AML-193 (cell line): ENCODE measurements at regions not wholly inside any gene's neighbourhood (a gene's known extent, or its start where the extent isn't known, plus 50 kb on each side); places are given as distances from the start of the nearest gene placed in this dataset.

Experiments
- DNase-seq, 2 experiments: peaks; one replicate each; lab custom pipeline; 2025; lab: John Stamatoyannopoulos, UW

DNA sequence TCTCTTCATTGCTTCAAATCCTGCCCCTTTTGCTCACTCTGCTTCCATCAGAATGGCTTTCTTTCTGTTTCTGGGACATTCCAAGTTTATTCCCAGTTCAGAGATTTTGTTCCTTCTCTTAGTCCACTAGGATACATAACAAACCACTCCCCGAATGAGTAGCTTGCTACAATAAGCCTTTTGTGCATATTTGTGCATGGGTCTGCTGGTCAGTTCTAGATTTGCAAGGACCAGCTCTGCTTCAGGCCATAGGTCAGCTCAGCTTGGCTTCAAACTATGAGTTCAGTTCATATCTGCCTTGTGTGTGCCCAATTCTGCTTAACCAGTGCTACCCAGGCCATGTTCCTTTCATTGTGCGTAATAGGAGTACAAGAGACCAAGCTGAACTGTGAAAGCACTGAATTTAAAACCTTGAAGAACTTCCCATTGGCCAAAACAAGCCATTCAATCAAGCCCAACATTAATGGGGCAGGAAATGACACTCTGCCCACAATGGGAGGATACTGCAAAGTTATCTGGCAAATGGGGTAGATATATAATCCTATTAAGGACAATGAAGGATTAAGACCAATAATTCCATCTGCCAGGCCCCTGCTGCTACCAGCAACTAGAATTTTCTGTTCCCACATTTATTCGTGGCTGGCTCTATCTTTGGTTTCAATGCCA lies 328.8 kb downstream of the PRELID2 start:
- no peak for DNase-seq

- no peak for DNase-seq
Observed at GRCh38 chr5:145502906-145503305, 332.2 kb downstream of the PRELID2 start.

- DNase-seq: no peak
Observed at GRCh38 chr5:145500710-145501109, 334.4 kb downstream of the PRELID2 start.

GRCh38 chr5:145499483-145499882 lies 335.7 kb downstream of the PRELID2 start:
- no peak for DNase-seq

DNA sequence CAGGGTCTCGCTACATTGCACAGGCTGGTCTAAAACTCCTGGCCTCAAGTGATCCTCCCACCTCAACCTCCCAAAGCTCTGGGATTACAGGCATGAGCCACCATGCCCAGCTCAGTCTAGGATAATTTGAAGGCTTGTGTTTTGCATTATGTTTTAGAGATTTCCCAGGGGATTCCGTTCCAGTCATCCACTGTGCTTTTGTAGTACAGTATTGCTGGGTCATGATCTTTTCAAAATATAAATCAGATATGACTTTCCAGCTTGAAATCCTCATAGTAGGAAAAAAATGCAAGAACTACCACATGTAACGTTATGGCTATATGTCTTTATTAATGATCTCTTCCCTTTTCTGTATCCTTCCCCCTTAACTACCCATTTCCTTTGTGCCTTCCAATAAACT lies 338.1 kb downstream of the PRELID2 start:
- DNase-seq: no peak

- no peak for DNase-seq
Observed at GRCh38 chr5:145495741-145496140, 339.4 kb downstream of the PRELID2 start.

- no peak for DNase-seq
Observed at GRCh38 chr5:145495196-145495595, 339.9 kb downstream of the PRELID2 start.

- DNase-seq: no peak
Observed at GRCh38 chr5:145493435-145493834, 341.7 kb downstream of the PRELID2 start.

GRCh38 chr5:145489516-145489915 lies 345.6 kb downstream of the PRELID2 start:
- DNase-seq: no peak

GRCh38 chr5:145484158-145484557 lies 351.0 kb downstream of the PRELID2 start:
- DNase-seq: no peak

- no peak for DNase-seq
Observed at GRCh38 chr5:145483212-145483611, 351.9 kb downstream of the PRELID2 start.

- no peak for DNase-seq
Observed at GRCh38 chr5:145479857-145480256, 355.3 kb downstream of the PRELID2 start.

GRCh38 chr5:145479271-145479670 lies 355.9 kb downstream of the PRELID2 start:
- no peak for DNase-seq

DNA sequence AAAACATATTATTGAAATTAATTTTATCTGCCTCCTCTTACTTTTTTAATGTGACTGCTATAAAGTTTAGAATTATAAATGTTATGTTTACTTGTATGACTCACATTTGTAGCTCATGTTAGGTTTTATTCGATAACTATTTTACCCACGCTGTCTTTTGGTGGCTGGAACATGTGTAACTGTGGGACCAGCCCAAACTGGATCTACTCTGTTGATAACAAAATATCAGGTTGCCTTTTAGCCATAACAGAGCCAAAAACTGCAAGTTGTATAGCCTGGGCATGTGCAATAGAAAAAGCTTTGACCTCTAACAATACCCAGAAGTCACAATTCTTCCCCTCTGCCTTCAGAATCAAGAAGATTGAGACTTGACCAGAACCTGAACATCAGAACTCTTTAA lies 356.5 kb downstream of the PRELID2 start:
- no peak for DNase-seq

- DNase-seq: no peak
Observed at GRCh38 chr5:145473042-145473642, 362.0 kb downstream of the PRELID2 start.

- no peak for DNase-seq
Observed at GRCh38 chr5:145471831-145472612, 363.1 kb downstream of the PRELID2 start.

DNA sequence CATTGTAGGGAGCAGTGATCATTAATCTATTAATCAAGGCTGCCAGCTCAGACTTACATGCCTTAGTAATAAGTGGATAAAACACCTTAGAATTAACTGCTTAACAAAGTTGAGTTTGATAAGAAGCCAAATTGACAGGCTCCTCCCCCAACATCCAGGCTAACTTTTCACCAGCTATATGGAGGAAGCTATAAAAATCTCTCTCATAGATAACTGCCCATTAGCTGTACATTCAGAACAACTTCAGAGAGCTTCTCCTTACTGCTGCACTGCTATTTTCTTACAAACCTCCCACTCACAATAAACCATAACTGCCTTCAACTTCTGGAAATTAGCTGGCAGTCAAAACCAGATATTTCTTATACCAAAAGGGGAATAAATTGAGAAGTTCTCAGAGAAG lies 364.1 kb downstream of the PRELID2 start:
- no peak for DNase-seq

GRCh38 chr5:145470396-145470979 lies 364.7 kb downstream of the PRELID2 start:
- no peak for DNase-seq

DNA sequence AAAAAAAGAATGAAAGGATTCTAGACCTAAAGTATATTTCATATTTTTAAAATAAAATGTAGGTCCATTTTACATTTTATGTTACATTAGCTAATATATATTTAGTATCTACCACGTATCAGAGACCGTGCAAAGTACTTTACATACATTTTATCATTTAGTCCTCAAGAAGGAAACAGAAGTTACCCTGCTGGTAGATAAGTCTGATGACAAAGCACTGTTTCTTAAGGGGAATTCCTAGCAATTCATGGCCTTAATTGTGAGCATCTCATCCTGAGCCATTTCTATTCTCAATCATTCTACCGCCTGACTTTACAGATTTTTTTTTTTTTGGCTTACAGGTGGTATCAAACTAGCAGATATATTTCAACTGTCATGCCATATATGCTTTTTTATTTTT lies 367.7 kb downstream of the PRELID2 start:
- no peak for DNase-seq

DNA sequence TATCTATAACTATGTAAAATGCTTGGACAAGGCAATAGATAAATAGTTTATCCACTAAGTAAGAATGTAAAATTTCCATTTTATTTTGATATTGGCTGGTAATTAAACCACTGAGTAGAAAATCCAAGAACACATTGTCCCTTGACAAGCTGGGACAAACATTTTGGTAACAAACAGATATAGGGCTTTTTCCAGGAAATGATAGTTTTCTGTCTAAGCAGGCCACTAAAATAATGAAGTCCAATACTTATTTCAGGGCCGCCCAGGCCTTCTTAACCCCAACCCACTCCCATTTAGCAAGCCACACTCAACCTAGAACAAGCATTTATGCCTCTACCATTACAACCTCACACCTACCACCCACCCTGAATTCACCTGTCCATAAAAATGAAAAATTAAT lies 368.6 kb downstream of the PRELID2 start:
- DNase-seq: no peak

DNA sequence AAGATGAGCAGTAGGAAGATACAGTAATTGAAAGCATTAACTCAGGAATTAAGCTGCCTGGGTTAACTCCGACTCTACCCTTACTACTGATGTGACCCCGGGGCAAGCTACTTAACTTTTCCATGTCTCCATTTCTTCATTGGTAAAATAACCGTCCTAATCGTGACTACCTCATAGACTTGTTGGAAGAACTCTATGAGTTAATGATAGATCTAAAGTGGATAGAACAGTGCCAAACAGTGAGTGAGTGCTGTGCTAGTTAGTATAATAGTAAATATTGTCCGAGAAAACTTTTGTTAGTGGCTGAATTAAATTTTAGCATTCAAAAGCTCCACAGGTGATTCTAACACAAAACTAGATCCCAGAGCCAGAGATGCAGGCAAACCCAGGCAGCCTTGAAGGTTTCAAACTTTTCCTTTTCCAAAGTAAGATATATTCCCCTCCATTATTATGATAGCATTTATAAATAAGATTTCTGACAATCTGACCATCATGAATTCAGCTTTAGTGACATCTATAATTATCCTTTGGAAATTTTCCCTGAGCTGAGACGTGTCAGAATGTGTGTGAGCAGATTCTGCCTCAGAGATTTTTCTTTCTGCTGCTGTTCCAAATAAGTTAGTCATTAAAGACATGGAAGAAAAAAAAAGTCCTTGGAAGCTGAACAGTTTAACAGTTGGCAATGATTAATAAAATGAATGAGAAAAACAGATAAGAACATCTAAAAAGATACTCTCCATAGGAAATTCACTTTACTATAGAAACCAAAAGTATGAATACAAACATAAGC lies 369.5 kb downstream of the PRELID2 start:
- DNase-seq: no peak

DNA sequence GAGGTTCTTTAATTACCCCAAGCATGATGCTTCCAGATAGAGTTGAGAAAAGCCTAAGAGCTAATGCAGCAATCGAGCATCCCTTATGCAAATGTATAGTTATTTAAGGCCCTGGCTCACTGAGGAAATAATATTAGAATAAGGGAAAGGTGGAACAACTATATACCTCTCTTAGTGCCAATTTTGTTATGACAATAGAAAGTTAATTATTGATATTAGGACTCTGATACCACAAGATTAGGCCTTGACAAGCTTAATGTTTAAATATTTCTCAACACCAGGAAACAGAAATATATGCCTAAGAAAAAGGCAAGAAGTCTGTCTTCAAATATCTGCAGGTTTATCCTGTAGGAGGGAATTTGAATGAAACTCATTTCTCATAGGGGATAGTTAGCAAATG lies 371.0 kb downstream of the PRELID2 start:
- DNase-seq: no peak
